Astrocyte of the spinal cord (primary cell): ENCODE measurements at regions not wholly inside any gene's neighbourhood (a gene's known extent, or its start where the extent isn't known, plus 50 kb on each side); places are given as distances from the start of the nearest gene placed in this dataset.

Source experiments
- DNase-seq: peaks from one replicate; pipeline ENCODE4 v3.0.0; 2011; ENCODE audit warnings: low read depth, low spot score
- H3K4me3 ChIP-seq: 2 replicates; pipeline ENCODE4 v1.5.1; 2011; ENCODE audit warnings: low read depth, mild to moderate bottlenecking, low read length, moderate library complexity
- in situ Hi-C: cut with HindIII; loops from 2 replicates; pipeline ENCODE4 v1.10.0; 2017; ENCODE audit warnings: low sequenced_read_pairs
- TF ChIP-seq, protein P1 (sequence below): IDR thresholded peaks from 2 replicates; pipeline ENCODE4 v1.5.1; 2012; ENCODE audit warnings: low read depth, mild to moderate bottlenecking, low read length, inconsistent platforms

- TF ChIP-seq, protein P1, sequence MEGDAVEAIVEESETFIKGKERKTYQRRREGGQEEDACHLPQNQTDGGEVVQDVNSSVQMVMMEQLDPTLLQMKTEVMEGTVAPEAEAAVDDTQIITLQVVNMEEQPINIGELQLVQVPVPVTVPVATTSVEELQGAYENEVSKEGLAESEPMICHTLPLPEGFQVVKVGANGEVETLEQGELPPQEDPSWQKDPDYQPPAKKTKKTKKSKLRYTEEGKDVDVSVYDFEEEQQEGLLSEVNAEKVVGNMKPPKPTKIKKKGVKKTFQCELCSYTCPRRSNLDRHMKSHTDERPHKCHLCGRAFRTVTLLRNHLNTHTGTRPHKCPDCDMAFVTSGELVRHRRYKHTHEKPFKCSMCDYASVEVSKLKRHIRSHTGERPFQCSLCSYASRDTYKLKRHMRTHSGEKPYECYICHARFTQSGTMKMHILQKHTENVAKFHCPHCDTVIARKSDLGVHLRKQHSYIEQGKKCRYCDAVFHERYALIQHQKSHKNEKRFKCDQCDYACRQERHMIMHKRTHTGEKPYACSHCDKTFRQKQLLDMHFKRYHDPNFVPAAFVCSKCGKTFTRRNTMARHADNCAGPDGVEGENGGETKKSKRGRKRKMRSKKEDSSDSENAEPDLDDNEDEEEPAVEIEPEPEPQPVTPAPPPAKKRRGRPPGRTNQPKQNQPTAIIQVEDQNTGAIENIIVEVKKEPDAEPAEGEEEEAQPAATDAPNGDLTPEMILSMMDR: no peak
- in situ Hi-C loops: no loop called here
- no peak overlapping the region for H3K4me3 ChIP-seq
- DNase-seq: no peak
Observed at GRCh38 chr5:6995115-6995514, 281.9 kb downstream of the TENT4A start.

GRCh38 chr5:7000310-7000709 is 287.1 kb downstream of the TENT4A start:
- no peak overlapping the region for H3K4me3 ChIP-seq
- in situ Hi-C loops: no loop called here
- TF ChIP-seq, protein P1: no peak
- no peak for DNase-seq

DNA sequence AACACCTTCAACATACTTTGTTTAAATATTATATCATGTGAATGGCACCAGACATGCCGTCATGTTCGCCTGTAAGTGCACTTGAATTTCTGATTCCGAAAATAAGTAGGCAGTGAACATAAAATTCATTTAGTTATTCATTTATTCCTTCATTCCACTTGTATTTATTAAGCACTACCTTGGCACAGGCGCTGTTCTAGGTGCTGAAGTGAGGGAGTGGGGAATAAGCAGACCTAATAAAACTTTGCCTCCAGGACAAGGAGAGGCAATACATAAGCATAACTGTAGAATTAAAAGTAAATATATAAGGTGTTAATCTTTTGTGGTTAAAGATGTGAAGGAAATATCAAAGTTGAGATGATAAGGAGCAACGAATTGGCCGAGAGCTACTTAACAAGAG is 297.4 kb downstream of the TENT4A start:
- TF ChIP-seq, protein P1: no peak
- H3K4me3 ChIP-seq: no peak overlapping the region
- no peak for DNase-seq
- in situ Hi-C loops: no loop called here

GRCh38 chr5:7012057-7012456 is 298.8 kb downstream of the TENT4A start:
- H3K4me3 ChIP-seq: no peak overlapping the region
- in situ Hi-C loops: no loop called here
- TF ChIP-seq, protein P1: no peak
- DNase-seq: no peak

- TF ChIP-seq, protein P1: no peak
- DNase-seq: no peak
- H3K4me3 ChIP-seq: no peak overlapping the region
- in situ Hi-C loops: no loop called here
Observed at GRCh38 chr5:7014611-7015010, 301.4 kb downstream of the TENT4A start.

- TF ChIP-seq, protein P1: no peak
- in situ Hi-C loops: no loop called here
- H3K4me3 ChIP-seq: no peak overlapping the region
- DNase-seq: no peak
Observed at GRCh38 chr5:7015586-7016256, 302.5 kb downstream of the TENT4A start.
